Endothelial cell of umbilical vein (primary cell): ENCODE measurements at regions not wholly inside any gene's neighbourhood (a gene's known extent, or its start where the extent isn't known, plus 50 kb on each side); places are given as distances from the start of the nearest gene placed in this dataset.

Experiments
- BruUV-seq: library from RNA; stranded (reverse); fragments of 400-500 nt; replicated peaks from 2 replicates; lab custom pipeline; 2021; lab: Mats Ljungman, UMichigan
- CTCF ChIA-PET: fragments of 300-600, 350-600 bp; sonication (Branson Sonifier 250); formaldehyde crosslinking; loops from one replicate; lab custom pipeline; 2021; ENCODE audit warnings: antibody characterized with exemption, inconsistent platforms; lab: Charles Lee
- POLR2A ChIA-PET: fragments of 300-600, 350-600 bp; sonication (Branson Sonifier 250); formaldehyde crosslinking; loops from one replicate; lab custom pipeline; 2021; ENCODE audit warnings: antibody characterized with exemption, inconsistent platforms; lab: Charles Lee
- DNase-seq: peaks from one replicate; pipeline ENCODE4 v3.0.0-alpha.2; 2011; ENCODE audit warnings: low read depth, low spot score
- FAIRE-seq: peaks from 2 replicates; lab custom pipeline; 2011; peaks lifted over from hg19 to GRCh38; lab: Jason Lieb, UNC
- H2AFZ ChIP-seq: 2 replicates; pipeline ENCODE4 v1.6.0; 2012; ENCODE audit warnings: low read depth, low read length, control low read depth, inconsistent platforms
- H3K27ac ChIP-seq: 2 replicates; pipeline ENCODE4 v1.5.1; 2011; ENCODE audit warnings: low read depth, mild to moderate bottlenecking, control low read depth, low read length, moderate library complexity; ENCODE audit not compliant: insufficient read depth
- H3K27me3 ChIP-seq, 2 experiments: 2 replicates each; pipeline versions ENCODE4 v1.6.0 to v1.6.1; 2011; ENCODE audit warnings: low read length in 2 of 2, mixed read lengths in 1 of 2; ENCODE audit not compliant: control insufficient read depth in 2 of 2, insufficient read depth in 2 of 2
- H3K36me3 ChIP-seq, 2 experiments: 2 replicates in 1 of 2; 3 replicates in 1 of 2; pipeline ENCODE4 v1.5.1; 2011; ENCODE audit warnings: low read length in 2 of 2, mild to moderate bottlenecking in 1 of 2, moderate library complexity in 1 of 2; ENCODE audit not compliant: control insufficient read depth in 2 of 2, insufficient read depth in 2 of 2; ENCODE audit errors: extremely low read depth in 1 of 2
- H3K4me1 ChIP-seq: 3 replicates; pipeline ENCODE4 v1.5.1; 2011; ENCODE audit warnings: mild to moderate bottlenecking, low read length; ENCODE audit not compliant: control insufficient read depth, insufficient read depth; ENCODE audit errors: extremely low read depth
- H3K4me2 ChIP-seq: 2 replicates; pipeline ENCODE4 v1.6.1; 2011; ENCODE audit warnings: low read length, control low read depth, mixed read lengths; ENCODE audit not compliant: insufficient read depth
- H3K4me3 ChIP-seq, 3 experiments: fragments of 200-600 bp in 1 of 3; sonication (generic), shearing (Covaris generic) in 1 of 3; replicated peaks in 1 of 3; 2 replicates each; pipeline ENCODE4 v1.5.1; 2011 to 2016; ENCODE audit warnings: control low read depth in 3 of 3, low read length in 3 of 3, mild to moderate bottlenecking in 2 of 3, inconsistent platforms in 1 of 3, low read depth in 1 of 3, moderate library complexity in 1 of 3; ENCODE audit not compliant: insufficient read depth in 1 of 3
- H3K79me2 ChIP-seq: 2 replicates; pipeline ENCODE4 v1.6.0; 2012; ENCODE audit warnings: low read length, inconsistent platforms; ENCODE audit not compliant: control insufficient read depth, insufficient read depth
- H3K9ac ChIP-seq: replicated peaks from 2 replicates; pipeline ENCODE3; 2011; ENCODE audit warnings: low read length, control low read depth; ENCODE audit not compliant: insufficient read depth; ENCODE audit errors: extremely low read depth
- H3K9me1 ChIP-seq: replicated peaks from 3 replicates; pipeline ENCODE4 v1.6.0; 2011; ENCODE audit warnings: mild to moderate bottlenecking, low read length; ENCODE audit not compliant: control insufficient read depth, insufficient read depth; ENCODE audit errors: extremely low read depth
- H3K9me3 ChIP-seq: replicated peaks from 2 replicates; pipeline ENCODE4 v1.5.1; 2012; ENCODE audit warnings: low read length, inconsistent platforms; ENCODE audit not compliant: control insufficient read depth, insufficient read depth
- H4K20me1 ChIP-seq: replicated peaks from 2 replicates; pipeline ENCODE3; 2011; ENCODE audit warnings: mild to moderate bottlenecking, low read length; ENCODE audit not compliant: control insufficient read depth, insufficient read depth; ENCODE audit errors: extremely low read depth
- CTCF ChIP-seq, 2 donors: IDR thresholded peaks; 1 replicate in 1 of 2; 2 replicates in 1 of 2; pipeline ENCODE4 v1.5.1; 2011; ENCODE audit warnings: low read length in 2 of 2, mild to moderate bottlenecking in 2 of 2, moderate library complexity in 2 of 2, control low read depth in 1 of 2, inconsistent platforms in 1 of 2, low read depth in 1 of 2; ENCODE audit not compliant: insufficient read depth in 1 of 2; ENCODE audit errors: extremely low read depth in 1 of 2
- EZH2 ChIP-seq: IDR thresholded peaks from 2 replicates; pipeline ENCODE4 v1.6.1; 2012; ENCODE audit warnings: borderline replicate concordance, low read depth, mild to moderate bottlenecking, moderate library complexity, low read length, inconsistent platforms; ENCODE audit not compliant: severe bottlenecking
- FOS ChIP-seq: IDR thresholded peaks from 2 replicates; pipeline ENCODE4 v1.6.1; 2011; ENCODE audit warnings: mild to moderate bottlenecking, low read length, moderate library complexity, borderline replicate concordance; ENCODE audit not compliant: insufficient read depth
- MYC ChIP-seq: IDR thresholded peaks from one replicate; pipeline ENCODE4 v1.6.1; 2011; ENCODE audit warnings: mild to moderate bottlenecking, low read depth, low read length
- POLR2A ChIP-seq: IDR thresholded peaks from 2 replicates; pipeline ENCODE4 v1.6.1; 2012; ENCODE audit warnings: low read depth, mild to moderate bottlenecking, control low read depth, low read length
- POLR2AphosphoS5 ChIP-seq: IDR thresholded peaks from 2 replicates; pipeline ENCODE4 v1.6.1; 2012; ENCODE audit warnings: low read depth, mild to moderate bottlenecking, control low read depth, low read length, moderate library complexity; ENCODE audit not compliant: insufficient read depth
- dilution Hi-C: fragments of 300-500 bp; cut with MboI; formaldehyde crosslinking; loops from one replicate; pipeline ENCODE4 v1.15.0; 2019; ENCODE audit warnings: low sequenced_read_pairs; ENCODE audit not compliant: extremely low pct_ligation_motif_present
- intact Hi-C: fragments of 100-400 bp; cut with micrococcal nuclease; formaldehyde crosslinking; loops from one replicate; pipeline ENCODE4 v1.10.0; 2022

- Histone ChIP-seq H3K9me3 (no peaks in the 10 kb centered on the region), H3K4me3 (no peak overlapping the region), H3K27me3 (peaks cover 5 to 14% of the 10 kb centered on the region in 2 experiments), H3K79me2 (no peaks in the 10 kb centered on the region), H3K9ac (no peak overlapping the region), H3K4me1 (no peaks in the 10 kb centered on the region), H4K20me1 (no peaks in the 10 kb centered on the region), H3K9me1 (no peaks in the 10 kb centered on the region), H3K36me3 (no peaks in the 10 kb centered on the region), H3K27ac (no peak overlapping the region), H3K4me2 (no peak overlapping the region), H2AFZ (no peak overlapping the region)
- BruUV-seq, result no TSS peak
- TF ChIP-seq POLR2A (no peak), CTCF (IDR thresholded peaks at IDR 0.05; ENCODE audit: extremely low read depth in 1 of 2, insufficient read depth in 1 of 2, low read depth in 1 of 2, low read length in 2 of 2) (no peak), FOS (no peak), EZH2 (no peak), MYC (no peak), POLR2AphosphoS5 (no peak)
- dilution Hi-C loops (no loop called here), intact Hi-C loops (no loop called here)
- no peak for FAIRE-seq
- ChIA-PET POLR2A (no interaction called here), CTCF (interaction anchor here (1.0 kb wide), 1 partner anchor 10 kb away, joined by 4 read pairs; no protein-coding TSS in a partner anchor)
- no peak for DNase-seq
Observed at GRCh38 chr6:84816741-84817140, 52.3 kb upstream of the TBX18 start.
